Nephron progenitor cell (in vitro differentiated cells): ENCODE measurements at regions not wholly inside any gene's neighbourhood (a gene's known extent, or its start where the extent isn't known, plus 50 kb on each side); places are given as distances from the start of the nearest gene placed in this dataset.
"Not testable (repeated sequence)": the region's sequence is repeated elsewhere in the genome, so short reads cannot be mapped to it uniquely, and the experiment has no call there.

Experiments
- DNase-seq: peaks from one replicate; pipeline ENCODE4 v3.0.0; 2021
- H3K27ac Mint-ChIP-seq: 2 replicates; pipeline ENCODE4 v1.8.0; 2021; ENCODE audit warnings: mild to moderate bottlenecking, moderate library complexity, mixed read lengths
- H3K27me3 Mint-ChIP-seq: 2 replicates; pipeline ENCODE4 v1.8.0; 2021; ENCODE audit warnings: mild to moderate bottlenecking, low read depth, mixed read lengths; ENCODE audit not compliant: poor library complexity
- H3K36me3 Mint-ChIP-seq: 2 replicates; pipeline ENCODE4 v1.8.0; 2021; ENCODE audit warnings: low read depth, mixed read lengths
- H3K4me1 Mint-ChIP-seq: 2 replicates; pipeline ENCODE4 v1.8.0; 2021; ENCODE audit warnings: mixed read lengths
- H3K4me3 Mint-ChIP-seq: 2 replicates; pipeline ENCODE4 v1.8.0; 2021; ENCODE audit warnings: mild to moderate bottlenecking, moderate library complexity, mixed read lengths
- H3K9me3 Mint-ChIP-seq: 2 replicates; pipeline ENCODE4 v1.8.0; 2021; ENCODE audit warnings: mild to moderate bottlenecking, moderate library complexity, mixed read lengths
- TF ChIP-seq, protein P1 (sequence below): fragments of 200-600 bp; sonication (generic); IDR thresholded peaks from 2 replicates; pipeline ENCODE4 v1.5.0; 2021; ENCODE audit warnings: antibody characterized with exemption

- Mint-ChIP-seq H3K4me3 (no peak overlapping the region), H3K4me1 (no peaks in the 10 kb centered on the region), H3K27me3 (no peaks in the 10 kb centered on the region), H3K27ac (no peak overlapping the region), H3K9me3 (peaks cover 17% of the 10 kb centered on the region), H3K36me3 (no peaks in the 10 kb centered on the region)
- TF ChIP-seq, protein P1, sequence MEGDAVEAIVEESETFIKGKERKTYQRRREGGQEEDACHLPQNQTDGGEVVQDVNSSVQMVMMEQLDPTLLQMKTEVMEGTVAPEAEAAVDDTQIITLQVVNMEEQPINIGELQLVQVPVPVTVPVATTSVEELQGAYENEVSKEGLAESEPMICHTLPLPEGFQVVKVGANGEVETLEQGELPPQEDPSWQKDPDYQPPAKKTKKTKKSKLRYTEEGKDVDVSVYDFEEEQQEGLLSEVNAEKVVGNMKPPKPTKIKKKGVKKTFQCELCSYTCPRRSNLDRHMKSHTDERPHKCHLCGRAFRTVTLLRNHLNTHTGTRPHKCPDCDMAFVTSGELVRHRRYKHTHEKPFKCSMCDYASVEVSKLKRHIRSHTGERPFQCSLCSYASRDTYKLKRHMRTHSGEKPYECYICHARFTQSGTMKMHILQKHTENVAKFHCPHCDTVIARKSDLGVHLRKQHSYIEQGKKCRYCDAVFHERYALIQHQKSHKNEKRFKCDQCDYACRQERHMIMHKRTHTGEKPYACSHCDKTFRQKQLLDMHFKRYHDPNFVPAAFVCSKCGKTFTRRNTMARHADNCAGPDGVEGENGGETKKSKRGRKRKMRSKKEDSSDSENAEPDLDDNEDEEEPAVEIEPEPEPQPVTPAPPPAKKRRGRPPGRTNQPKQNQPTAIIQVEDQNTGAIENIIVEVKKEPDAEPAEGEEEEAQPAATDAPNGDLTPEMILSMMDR = no peak
- DNase-seq = no peak
Observed at GRCh38 chr4:171334549-171334948, 478.7 kb upstream of the GALNTL6 start.

- no peaks in the 10 kb centered on the region for H3K4me1 Mint-ChIP-seq
- H3K9me3 Mint-ChIP-seq = peaks cover 5% of the 10 kb centered on the region
- H3K27me3 Mint-ChIP-seq = peaks cover 9% of the 10 kb centered on the region
- H3K4me3 Mint-ChIP-seq = no peak overlapping the region
- H3K36me3 Mint-ChIP-seq = no peaks in the 10 kb centered on the region
- TF ChIP-seq, protein P1 = no peak
- H3K27ac Mint-ChIP-seq = no peak overlapping the region
- no peak for DNase-seq
Observed at GRCh38 chr4:171308661-171309060, 504.5 kb upstream of the GALNTL6 start.

DNA sequence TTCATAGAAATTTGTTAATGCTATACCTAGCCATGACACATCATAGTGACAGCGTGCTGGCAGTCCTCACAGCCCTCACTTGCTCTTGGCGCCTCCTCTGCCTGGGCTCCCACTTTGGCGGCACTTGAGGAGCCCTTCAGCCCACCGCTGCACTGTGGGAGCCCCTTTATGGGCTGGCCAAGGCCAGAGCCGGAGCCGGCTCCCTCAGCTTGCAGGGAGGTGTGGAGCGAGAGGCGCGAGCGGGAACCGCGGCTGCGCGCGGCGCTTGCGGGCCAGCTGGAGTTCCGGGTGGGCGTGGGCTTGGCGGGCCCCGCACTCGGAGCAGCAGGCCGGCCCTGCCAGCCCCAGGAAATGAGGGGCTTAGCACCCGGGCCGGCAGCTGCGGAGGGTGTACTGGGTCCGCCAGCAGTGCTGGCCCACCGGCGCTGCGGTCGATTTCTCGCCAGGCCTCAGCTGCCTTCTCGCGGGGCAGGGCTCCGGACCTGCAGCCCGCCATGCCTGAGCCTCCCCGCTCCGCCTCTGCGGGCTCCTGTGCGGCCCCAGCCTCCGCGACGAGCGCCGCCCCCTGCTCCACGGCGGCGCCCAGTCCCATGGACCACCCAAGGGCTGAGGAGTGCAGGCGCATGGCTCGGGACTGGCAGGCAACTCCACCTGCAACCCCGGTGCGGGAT is 515.0 kb upstream of the GALNTL6 start:
- H3K27ac Mint-ChIP-seq, H3K36me3 Mint-ChIP-seq, H3K4me3 Mint-ChIP-seq: not testable (repeated sequence)

GRCh38 chr4:171288816-171289432 is 524.3 kb upstream of the GALNTL6 start:
- TF ChIP-seq, protein P1 = no peak
- Mint-ChIP-seq H3K36me3 (no peaks in the 10 kb centered on the region), H3K27me3 (peaks cover 6% of the 10 kb centered on the region), H3K9me3 (no peaks in the 10 kb centered on the region), H3K4me3 (no peak overlapping the region), H3K27ac (no peak overlapping the region), H3K4me1 (no peaks in the 10 kb centered on the region)
- no peak for DNase-seq

More for the DNA sequence above, 515.0 kb upstream of the GALNTL6 start:
- not testable (repeated sequence) for H3K27me3 Mint-ChIP-seq, DNase-seq, H3K9me3 Mint-ChIP-seq, H3K4me1 Mint-ChIP-seq

GRCh38 chr4:171281359-171281758 is 531.8 kb upstream of the GALNTL6 start:
- Mint-ChIP-seq H3K27ac (no peak overlapping the region), H3K36me3 (no peaks in the 10 kb centered on the region), H3K4me1 (peaks cover 5% of the 10 kb centered on the region), H3K9me3 (no peaks in the 10 kb centered on the region), H3K27me3 (peaks cover 3% of the 10 kb centered on the region), H3K4me3 (no peak overlapping the region)
- DNase-seq = no peak
- TF ChIP-seq, protein P1 = no peak

GRCh38 chr4:171279131-171279530 is 534.1 kb upstream of the GALNTL6 start:
- Mint-ChIP-seq H3K4me3 (no peak overlapping the region), H3K9me3 (no peaks in the 10 kb centered on the region), H3K27me3 (no peaks in the 10 kb centered on the region), H3K27ac (no peak overlapping the region), H3K36me3 (no peaks in the 10 kb centered on the region), H3K4me1 (peaks cover 5% of the 10 kb centered on the region)
- no peak for DNase-seq
- TF ChIP-seq, protein P1 = no peak
